Heart left ventricle (tissue), 16 donors: ENCODE measurements at regions not wholly inside any gene's neighbourhood (a gene's known extent, or its start where the extent isn't known, plus 50 kb on each side); places are given as distances from the start of the nearest gene placed in this dataset.

Experiments used
- ATAC-seq, 4 donors: fragments of 200-7000 bp; cut with Tn5 transposase; one replicate each; pipeline ENCODE4 v1.9.1; 2020 to 2022; ENCODE audit warnings: moderate library complexity in 4 of 4, mild to moderate bottlenecking in 3 of 4, moderate number of reproducible peaks in 1 of 4
- DNase-seq, 5 donors: peaks; one replicate each; pipeline ENCODE4 v3.0.0-alpha.2; 2020
- H3K27ac ChIP-seq, 12 donors: fragments of 200-600 bp; sonication (generic) in 4 of 12; one replicate each; pipeline versions ENCODE4 v1.5.0 to v1.8.0; 2016 to 2022; ENCODE audit warnings: mild to moderate bottlenecking in 2 of 12
- H3K27me3 ChIP-seq, 9 donors: fragments of 200-600 bp; sonication (generic) in 2 of 9; one replicate each; pipeline versions ENCODE4 v1.5.1 to v1.8.0; 2016 to 2022; ENCODE audit warnings: mild to moderate bottlenecking in 3 of 9
- H3K36me3 ChIP-seq, 9 donors: fragments of 200-600 bp; sonication (generic) in 2 of 9; one replicate each; pipeline versions ENCODE4 v1.5.0 to v1.8.0; 2018 to 2022; ENCODE audit warnings: mild to moderate bottlenecking in 2 of 9
- H3K4me1 ChIP-seq, 12 donors: fragments of 200-600 bp; sonication (generic) in 4 of 12; one replicate each; pipeline versions ENCODE4 v1.5.0 to v1.8.0; 2016 to 2022; ENCODE audit warnings: mild to moderate bottlenecking in 3 of 12
- H3K4me3 ChIP-seq, 12 donors: fragments of 200-600 bp; sonication (generic) in 4 of 12; one replicate each; pipeline versions ENCODE4 v1.5.0 to v1.8.0; 2017 to 2022; ENCODE audit warnings: mild to moderate bottlenecking in 9 of 12, moderate library complexity in 4 of 12
- H3K9me3 ChIP-seq, 12 donors: fragments of 200-600 bp; sonication (generic) in 4 of 12; one replicate each; pipeline versions ENCODE4 v1.5.0 to v1.8.0; 2016 to 2022; ENCODE audit warnings: mild to moderate bottlenecking in 1 of 12
- CTCF ChIP-seq, 12 donors: fragments of 200-600 bp; sonication (generic) in 4 of 12; IDR thresholded peaks; one replicate each; pipeline versions ENCODE4 v1.5.0 to v1.8.0; 2018 to 2022; ENCODE audit warnings: antibody characterized with exemption in 12 of 12, mild to moderate bottlenecking in 5 of 12
- POLR2A ChIP-seq, 2 donors: fragments of 450-650 bp; IDR thresholded peaks; one replicate each; pipeline ENCODE4 v1.6.1; 2017; ENCODE audit warnings: antibody characterized with exemption in 2 of 2, mild to moderate bottlenecking in 2 of 2, moderate library complexity in 2 of 2
- WGBS, 4 donors: extraction: QIAGEN DNeasy Blood & Tissue Kit in 2 of 4; methylation state at CpG; one replicate each; pipeline versions ENCODE4 v1.1.5 to v1.1.7; 2013 to 2018; 5-methylcytosine and 5-hydroxymethylcytosine counted together
- intact Hi-C, 10 donors: fragments of 100-400 bp; cut with DNase I; formaldehyde crosslinking; loops; one replicate each; pipeline versions ENCODE4 v1.11.1 to v1.14.2; 2022
- donor health status: ischemic (EF 13 %, LVEDD 7.1; RV severe dilation, severe dysfunction).
- donor health status: healthy with polysubstance abuse.
- donor health status: DM: no; HTN: yes; CAD: no.
- donor health status: DM: no; HTN: no; CAD: no.
- donor health status: ischemic (EF 25% LVEDD 6.9; RV normal size, moderate dysfunction).
- donor health status: ischemic (EF 25% LVEDD 5.7; RV mildly dilated, moderate dysfunction).
- donor health status: healthy.
- donor health status: DM: yes; HTN: yes; CAD: no.
- donor health status: ischemic (EF 35%, LVEDD 5.7; RV mildly dilated, moderate dysfunction).
- donor health status: nonischemic (EF 11% LVEDD 7.7; RV severe dilation, severe dysfunction).
- donor health status: DM: yes; HTN: yes; CAD: no.
- donor health status: PGD.
- donor health status: ischemic (EF 29% LVEDD 5.4; RV normal size, mild dysfunction).
- donor health status: nonischemic (EF 23%, LVEDD 6.1; RV moderate dilation, normal function).

- intact Hi-C loops: no loop called here
- ATAC-seq: peak in 1 of 4 donors; percentile 43
Observed at GRCh38 chr13:31485651-31486051, 253.7 kb upstream of the RXFP2 start.

GRCh38 chr13:31495336-31495735 lies 244.0 kb upstream of the RXFP2 start:
- H3K4me1 ChIP-seq: no peaks in the 10 kb centered on the region
- intact Hi-C loops: no loop called here
- no peaks in the 10 kb centered on the region for H3K27me3 ChIP-seq
- no peaks in the 10 kb centered on the region for H3K36me3 ChIP-seq
- no peak for DNase-seq
- ATAC-seq: no peak
- no peak overlapping the region for H3K4me3 ChIP-seq
- H3K27ac ChIP-seq: no peak overlapping the region
- 71 to 90% (median 87%) methylated on average over 3 to 4 of the region's 4 CpGs for WGBS, 4 donors
- TF ChIP-seq CTCF (IDR thresholded peaks at IDR 0.05): no peak
- TF ChIP-seq POLR2A (IDR thresholded peaks at IDR 0.05): no peak
- H3K9me3 ChIP-seq: peaks cover 0 to 40% (median 15%) of the 10 kb centered on the region in 12 donors

More at GRCh38 chr13:31485651-31486051, 253.7 kb upstream of the RXFP2 start:
- DNase-seq: no peak
- no peaks in the 10 kb centered on the region for H3K27me3 ChIP-seq
- no peak overlapping the region for H3K4me3 ChIP-seq
- H3K36me3 ChIP-seq: no peaks in the 10 kb centered on the region
- whole genome bisulfite sequencing, 4 donors: 10 to 18% (median 13%) methylated on average over 4 of the region's 4 CpGs
- peaks cover 0 to 7% (median 0%) of the 10 kb centered on the region in 12 donors for H3K4me1 ChIP-seq
- H3K9me3 ChIP-seq: no peaks in the 10 kb centered on the region
- no peak overlapping the region for H3K27ac ChIP-seq
- TF ChIP-seq CTCF (IDR thresholded peaks at IDR 0.05) (no peak), POLR2A (IDR thresholded peaks at IDR 0.05) (no peak)

- Histone ChIP-seq H3K36me3 (no peaks in the 10 kb centered on the region), H3K27me3 (no peaks in the 10 kb centered on the region), H3K27ac (no peak overlapping the region), H3K9me3 (peaks cover 0 to 54% (median 19%) of the 10 kb centered on the region in 12 donors), H3K4me1 (no peaks in the 10 kb centered on the region), H3K4me3 (no peak overlapping the region)
- TF ChIP-seq POLR2A (IDR thresholded peaks at IDR 0.05) (no peak), CTCF (IDR thresholded peaks at IDR 0.05) (no peak)
- DNase-seq (no peak), ATAC-seq (no peak)
- intact Hi-C loops: no loop called here
Observed at GRCh38 chr13:31499274-31499673, 240.1 kb upstream of the RXFP2 start.

GRCh38 chr13:31503626-31504025 lies 235.7 kb upstream of the RXFP2 start:
- peaks cover 0 to 36% (median 14%) of the 10 kb centered on the region in 12 donors for H3K9me3 ChIP-seq

More at GRCh38 chr13:31503626-31504025, 235.7 kb upstream of the RXFP2 start:
- Histone ChIP-seq H3K27me3 (no peaks in the 10 kb centered on the region), H3K36me3 (no peaks in the 10 kb centered on the region), H3K4me1 (no peaks in the 10 kb centered on the region), H3K27ac (no peak overlapping the region), H3K4me3 (no peak overlapping the region)
- DNase-seq: no peak
- WGBS, 4 donors: 41 to 58% (median 49%) methylated on average over 3 of the region's 3 CpGs
- TF ChIP-seq POLR2A (IDR thresholded peaks at IDR 0.05) (no peak), CTCF (IDR thresholded peaks at IDR 0.05) (no peak)
- intact Hi-C loops: no loop called here
- no peak for ATAC-seq
